DOHH2 (cell line): ENCODE measurements at regions not wholly inside any gene's neighbourhood (a gene's known extent, or its start where the extent isn't known, plus 50 kb on each side); places are given as distances from the start of the nearest gene placed in this dataset.

Source experiments
- EZH2phosphoT487 ChIP-seq: fragments of 200-600 bp; sonication (generic); IDR thresholded peaks from 2 replicates; pipeline ENCODE4 v1.6.1; 2017; ENCODE audit warnings: borderline replicate concordance, mild to moderate bottlenecking, antibody characterized with exemption, low read length, moderate library complexity, mixed read lengths
- TF ChIP-seq, protein P1 (sequence below): fragments of 200-600 bp; sonication (generic); IDR thresholded peaks from one replicate; pipeline ENCODE4 v1.5.1; 2014; ENCODE audit warnings: antibody characterized with exemption, mild to moderate bottlenecking, low read depth, low read length; ENCODE audit not compliant: poor library complexity, severe bottlenecking

- TF ChIP-seq, protein P1, sequence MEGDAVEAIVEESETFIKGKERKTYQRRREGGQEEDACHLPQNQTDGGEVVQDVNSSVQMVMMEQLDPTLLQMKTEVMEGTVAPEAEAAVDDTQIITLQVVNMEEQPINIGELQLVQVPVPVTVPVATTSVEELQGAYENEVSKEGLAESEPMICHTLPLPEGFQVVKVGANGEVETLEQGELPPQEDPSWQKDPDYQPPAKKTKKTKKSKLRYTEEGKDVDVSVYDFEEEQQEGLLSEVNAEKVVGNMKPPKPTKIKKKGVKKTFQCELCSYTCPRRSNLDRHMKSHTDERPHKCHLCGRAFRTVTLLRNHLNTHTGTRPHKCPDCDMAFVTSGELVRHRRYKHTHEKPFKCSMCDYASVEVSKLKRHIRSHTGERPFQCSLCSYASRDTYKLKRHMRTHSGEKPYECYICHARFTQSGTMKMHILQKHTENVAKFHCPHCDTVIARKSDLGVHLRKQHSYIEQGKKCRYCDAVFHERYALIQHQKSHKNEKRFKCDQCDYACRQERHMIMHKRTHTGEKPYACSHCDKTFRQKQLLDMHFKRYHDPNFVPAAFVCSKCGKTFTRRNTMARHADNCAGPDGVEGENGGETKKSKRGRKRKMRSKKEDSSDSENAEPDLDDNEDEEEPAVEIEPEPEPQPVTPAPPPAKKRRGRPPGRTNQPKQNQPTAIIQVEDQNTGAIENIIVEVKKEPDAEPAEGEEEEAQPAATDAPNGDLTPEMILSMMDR, result no peak
- no peak for TF ChIP-seq EZH2phosphoT487
Measured at GRCh38 chr12:28035500-28035899, 63.0 kb upstream of the PTHLH start.
